NCI-H2227 treated with DMSO at 0.1 percent for 48 hours (cell line): ENCODE measurements at regions not wholly inside any gene's neighbourhood (a gene's known extent, or its start where the extent isn't known, plus 50 kb on each side); places are given as distances from the start of the nearest gene placed in this dataset.
"Not testable (repeated sequence)": the region's sequence is repeated elsewhere in the genome, so short reads cannot be mapped to it uniquely, and the experiment has no call there.

Source experiments
- DNase-seq: peaks from one replicate; lab custom pipeline; 2025; lab: John Stamatoyannopoulos, UW

DNA sequence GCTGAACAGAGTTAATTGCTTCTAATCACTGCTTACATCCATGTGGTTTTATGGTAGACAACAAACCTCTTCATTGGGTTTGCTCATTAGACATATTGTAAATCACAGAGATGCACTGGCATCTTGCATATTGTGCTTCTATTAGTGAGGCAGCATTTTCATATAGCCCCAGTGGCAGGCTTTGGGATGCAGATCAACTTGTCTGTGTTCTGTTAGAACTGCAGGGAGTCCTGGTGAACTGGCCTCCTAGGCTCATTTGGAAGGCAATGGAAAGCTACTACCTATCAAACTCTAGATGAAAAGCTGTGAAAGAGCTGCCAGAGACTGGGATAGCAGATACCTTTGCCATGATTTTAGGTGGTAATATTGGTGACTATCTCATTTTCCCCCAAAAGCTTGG lies 108.8 kb downstream of the NAA11 start:
- no peak for DNase-seq

GRCh38 chr4:79213702-79214101 lies 112.2 kb downstream of the NAA11 start:
- no peak for DNase-seq

GRCh38 chr4:79213010-79213409 lies 112.9 kb downstream of the NAA11 start:
- no peak for DNase-seq

- no peak for DNase-seq
Measured at GRCh38 chr4:79212311-79212710, 113.5 kb downstream of the NAA11 start.

DNA sequence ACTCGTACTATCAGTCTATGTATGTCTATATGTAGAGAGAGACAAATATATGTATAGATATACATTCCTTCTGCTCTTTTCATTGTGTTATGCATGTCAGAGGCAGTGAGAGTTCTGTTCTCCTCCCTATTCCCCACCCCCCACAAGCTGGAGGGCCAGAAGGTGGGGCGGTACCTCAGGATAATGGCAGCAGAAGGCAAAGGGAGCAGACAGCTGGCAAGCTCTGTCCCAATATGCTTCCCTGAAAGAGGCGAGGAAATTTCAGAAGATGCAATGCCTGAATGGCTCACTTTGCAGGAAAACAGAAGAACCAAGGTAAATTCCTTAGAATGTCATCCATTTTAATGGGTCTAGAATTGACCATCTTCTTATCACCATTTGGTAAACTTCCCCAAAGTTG lies 114.4 kb downstream of the NAA11 start:
- peak; percentile 46 for DNase-seq

GRCh38 chr4:79210636-79211049 lies 115.2 kb downstream of the NAA11 start:
- peak; percentile 65 for DNase-seq

DNA sequence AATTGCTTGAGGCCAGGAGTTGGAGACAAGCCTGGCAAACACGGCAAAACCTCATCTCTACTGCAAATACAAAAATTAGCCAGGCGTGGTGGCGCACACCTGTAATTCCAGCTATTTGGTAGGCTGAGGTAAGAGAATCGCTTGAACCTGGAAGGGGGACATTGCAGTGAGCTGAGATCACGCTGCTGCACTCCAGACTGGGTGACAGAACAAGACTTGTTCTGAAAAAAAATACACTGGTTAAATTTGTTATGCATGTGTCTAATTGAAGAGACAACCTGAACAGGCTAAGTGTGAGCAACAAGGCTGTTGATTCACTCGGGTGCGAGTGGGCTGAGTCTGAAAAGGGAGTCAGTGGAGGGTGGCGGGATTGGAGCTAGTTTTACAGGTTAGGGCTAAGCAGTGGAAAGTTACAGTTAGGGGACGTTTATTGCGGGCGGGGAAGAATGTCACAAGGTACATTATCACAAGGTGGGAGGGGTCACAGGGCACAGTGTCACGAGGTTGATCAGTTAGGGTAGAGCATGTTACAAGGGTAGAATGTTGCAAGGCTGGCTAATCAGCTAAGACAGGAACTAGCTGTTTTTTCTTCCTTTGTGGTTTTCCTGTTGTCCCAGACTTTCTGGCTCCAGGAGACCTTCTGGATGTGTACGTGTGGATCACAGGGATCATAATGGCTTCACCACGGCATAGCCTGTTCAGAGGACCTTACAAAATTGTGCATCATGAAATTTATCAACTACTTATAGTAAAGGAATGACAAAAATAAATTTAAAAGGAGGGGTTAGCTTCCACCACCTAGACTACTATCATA lies 115.8 kb downstream of the NAA11 start:
- peak; percentile 51 for DNase-seq

DNA sequence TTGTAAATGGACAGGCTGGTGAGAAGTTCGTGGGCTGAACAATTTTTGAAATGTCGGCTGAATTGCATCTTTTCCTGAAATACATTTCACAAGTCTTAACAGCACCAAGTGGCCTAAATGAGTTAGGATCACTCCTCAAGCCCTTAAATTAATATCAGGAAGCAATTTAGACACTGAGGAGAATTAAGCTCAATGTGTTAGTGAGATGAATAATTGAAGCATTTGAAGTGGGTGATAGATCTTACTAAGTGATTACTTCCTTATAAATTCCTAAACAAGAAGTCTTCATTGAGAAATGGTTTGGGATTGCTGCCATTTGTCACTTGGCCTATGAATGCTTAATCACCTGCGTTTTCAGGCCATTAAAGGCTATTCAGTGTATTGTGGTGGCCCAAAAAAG lies 116.8 kb downstream of the NAA11 start:
- DNase-seq, result no peak

- DNase-seq, result no peak
Measured at GRCh38 chr4:79207281-79207680, 118.6 kb downstream of the NAA11 start.

GRCh38 chr4:79206660-79207059 lies 119.2 kb downstream of the NAA11 start:
- no peak for DNase-seq

GRCh38 chr4:79205121-79205520 lies 120.7 kb downstream of the NAA11 start:
- no peak for DNase-seq

- no peak for DNase-seq
Measured at GRCh38 chr4:79201971-79202370, 123.9 kb downstream of the NAA11 start.

DNA sequence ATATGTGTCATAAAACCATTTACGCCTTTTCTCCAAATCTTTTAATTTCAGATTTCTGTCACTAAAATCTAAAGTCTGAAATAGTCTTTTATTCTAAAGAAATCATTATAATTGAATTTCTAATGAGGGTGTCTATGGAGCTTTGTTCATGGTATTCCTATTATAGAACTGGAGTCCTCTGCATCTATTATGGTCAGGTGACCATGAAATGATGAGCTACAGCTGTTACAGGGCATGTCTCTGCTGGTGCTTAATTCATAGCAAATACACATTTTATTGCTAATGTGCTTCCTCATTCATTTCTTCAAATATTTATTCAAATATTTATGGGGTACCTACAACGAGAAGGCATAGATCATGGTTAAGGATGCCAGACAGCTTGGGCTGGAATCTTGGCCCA lies 126.1 kb downstream of the NAA11 start:
- no peak for DNase-seq

GRCh38 chr4:79198951-79199587 lies 126.8 kb downstream of the NAA11 start:
- peak; percentile 11 for DNase-seq

- DNase-seq, result no peak
Measured at GRCh38 chr4:79197275-79198009, 128.4 kb downstream of the NAA11 start.

GRCh38 chr4:79191292-79191691 lies 134.6 kb downstream of the NAA11 start:
- not testable (repeated sequence) for DNase-seq

- DNase-seq, result no peak
Measured at GRCh38 chr4:79185526-79186045, 140.3 kb downstream of the NAA11 start.

- no peak for DNase-seq
Measured at GRCh38 chr4:79184476-79184875, 141.4 kb downstream of the NAA11 start.

DNA sequence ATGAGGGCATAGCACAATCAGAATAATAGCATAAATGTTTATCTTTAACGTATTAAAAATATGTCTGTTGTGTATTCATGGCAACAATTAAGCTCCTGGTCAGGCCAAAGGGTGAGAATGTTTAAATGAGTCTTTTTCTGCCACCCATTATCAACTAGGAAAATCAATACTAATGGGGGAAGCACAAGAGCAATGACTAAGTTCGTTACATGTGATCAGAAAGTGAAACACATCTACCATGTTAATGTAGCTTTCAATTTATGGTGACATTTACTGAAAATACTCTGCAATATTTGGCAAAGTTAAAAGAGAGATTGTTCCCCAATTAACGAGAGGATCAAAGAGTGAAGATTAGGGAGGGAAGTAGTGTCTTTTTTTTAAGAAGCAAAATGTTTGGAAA lies 143.7 kb downstream of the NAA11 start:
- no peak for DNase-seq

DNA sequence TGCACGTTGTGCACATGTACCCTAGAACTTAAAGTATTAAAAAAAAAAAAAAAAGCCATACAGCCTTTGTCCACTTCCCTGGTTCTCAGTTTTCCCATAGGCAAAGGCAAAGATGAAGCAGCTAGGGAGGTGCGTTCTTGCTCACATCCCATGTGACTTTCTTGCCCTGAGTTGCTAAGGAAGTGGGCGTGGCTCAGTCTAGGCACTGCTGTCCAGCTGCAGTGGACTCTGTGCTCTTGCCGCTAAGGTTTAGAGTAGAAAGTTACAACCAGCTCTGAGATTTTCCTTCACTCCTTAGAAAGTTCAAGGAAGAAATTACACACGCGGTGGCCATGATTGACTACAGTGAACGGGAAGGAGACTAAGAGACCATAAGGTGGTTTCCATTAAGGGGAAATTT lies 144.7 kb downstream of the NAA11 start:
- no peak for DNase-seq

GRCh38 chr4:79178760-79179159 lies 147.1 kb downstream of the NAA11 start:
- no peak for DNase-seq

GRCh38 chr4:79177388-79177787 lies 148.5 kb downstream of the NAA11 start:
- no peak for DNase-seq

GRCh38 chr4:79176351-79176750 lies 149.5 kb downstream of the NAA11 start:
- DNase-seq, result no peak
